ENCODE measurements at regions not wholly inside any gene's neighbourhood (a gene's known extent, or its start where the extent isn't known, plus 50 kb on each side); places are given as distances from the start of the nearest gene placed in this dataset.
A peak's percentile ranks its signal among the peaks of the same experiment; 100 is the strongest.

DNA sequence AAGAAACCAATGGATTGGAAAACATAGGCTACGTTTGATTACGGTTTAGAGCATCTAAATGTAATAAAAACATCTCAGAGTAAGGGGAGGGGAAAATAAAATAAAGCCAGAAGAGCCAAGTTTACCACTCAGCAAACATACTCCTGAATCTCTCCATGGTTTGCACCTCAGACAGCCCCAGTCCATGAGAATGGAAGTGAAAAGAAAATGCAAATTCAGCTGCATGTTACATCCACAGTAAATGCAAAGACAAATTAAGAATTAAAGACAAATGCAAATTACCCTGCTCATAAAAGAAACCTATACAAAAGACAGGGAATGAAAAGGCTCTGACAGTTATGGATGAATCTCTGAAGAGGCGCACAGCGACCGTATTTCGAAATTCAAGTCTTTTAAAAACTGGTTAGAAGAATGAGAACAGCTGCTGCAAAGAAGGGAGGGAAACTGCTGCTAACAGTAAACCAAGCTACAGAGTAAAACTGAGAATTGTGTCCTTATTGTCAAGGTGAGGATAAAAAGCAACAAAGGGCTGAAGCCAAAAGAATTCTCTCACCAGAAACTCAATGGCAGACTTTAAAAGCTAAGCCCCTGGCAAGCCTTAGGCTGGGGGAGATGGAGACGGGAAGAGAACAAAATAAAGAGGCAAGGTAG is 197.9 kb upstream of the ACVR2A start:
- no peak overlapping the region for H3K4me3 ChIP-seq (ENCODE audit: low read length)
- no peak for DNase-seq (ENCODE audit: low read depth)
- TF ChIP-seq, protein P1, sequence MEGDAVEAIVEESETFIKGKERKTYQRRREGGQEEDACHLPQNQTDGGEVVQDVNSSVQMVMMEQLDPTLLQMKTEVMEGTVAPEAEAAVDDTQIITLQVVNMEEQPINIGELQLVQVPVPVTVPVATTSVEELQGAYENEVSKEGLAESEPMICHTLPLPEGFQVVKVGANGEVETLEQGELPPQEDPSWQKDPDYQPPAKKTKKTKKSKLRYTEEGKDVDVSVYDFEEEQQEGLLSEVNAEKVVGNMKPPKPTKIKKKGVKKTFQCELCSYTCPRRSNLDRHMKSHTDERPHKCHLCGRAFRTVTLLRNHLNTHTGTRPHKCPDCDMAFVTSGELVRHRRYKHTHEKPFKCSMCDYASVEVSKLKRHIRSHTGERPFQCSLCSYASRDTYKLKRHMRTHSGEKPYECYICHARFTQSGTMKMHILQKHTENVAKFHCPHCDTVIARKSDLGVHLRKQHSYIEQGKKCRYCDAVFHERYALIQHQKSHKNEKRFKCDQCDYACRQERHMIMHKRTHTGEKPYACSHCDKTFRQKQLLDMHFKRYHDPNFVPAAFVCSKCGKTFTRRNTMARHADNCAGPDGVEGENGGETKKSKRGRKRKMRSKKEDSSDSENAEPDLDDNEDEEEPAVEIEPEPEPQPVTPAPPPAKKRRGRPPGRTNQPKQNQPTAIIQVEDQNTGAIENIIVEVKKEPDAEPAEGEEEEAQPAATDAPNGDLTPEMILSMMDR (conservative IDR thresholded peaks at IDR 0.05; ENCODE audit: low read length), result no peak

DNA sequence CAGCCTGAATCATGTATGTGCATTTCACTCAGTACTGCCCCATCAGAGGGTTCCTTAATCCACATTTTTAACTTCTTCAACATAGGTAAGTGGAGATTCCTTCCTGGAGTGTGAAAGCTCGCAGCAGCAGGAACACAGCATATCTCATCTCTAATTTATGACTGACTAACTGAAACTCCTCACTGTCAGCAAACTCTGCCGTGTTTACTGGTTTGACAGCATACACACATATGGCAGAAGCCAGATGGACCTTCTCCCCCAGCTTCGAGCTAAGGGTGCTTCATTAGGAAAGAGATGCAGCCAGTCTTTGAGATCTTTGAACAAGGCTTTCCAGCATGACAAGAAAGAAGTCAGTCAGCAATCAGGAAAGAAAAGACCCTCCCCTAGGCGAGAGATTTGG is 200.3 kb upstream of the ACVR2A start:
- no peak for DNase-seq (ENCODE audit: low read depth)
- H3K4me3 ChIP-seq (ENCODE audit: low read length), result no peak overlapping the region
- TF ChIP-seq, protein P1 (conservative IDR thresholded peaks at IDR 0.05; ENCODE audit: low read length), result no peak

DNA sequence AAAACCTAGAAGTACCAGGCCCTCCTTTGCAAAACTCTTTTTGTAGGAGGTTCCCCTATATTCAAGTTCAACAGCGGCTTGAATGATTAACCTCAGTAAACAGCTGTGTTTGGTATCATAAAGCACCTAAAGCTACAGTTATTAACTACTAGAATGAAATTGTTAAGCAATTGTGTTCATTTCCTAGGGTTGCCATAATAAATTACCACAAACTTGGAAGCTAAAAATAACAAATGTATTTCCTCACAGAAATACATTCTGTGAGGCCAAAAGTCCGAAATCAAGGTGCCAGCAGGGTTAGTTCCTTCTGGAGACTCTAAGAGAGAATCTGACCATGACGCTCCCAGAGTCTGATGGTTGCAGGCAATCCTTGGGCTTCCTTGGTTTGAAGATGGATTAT is 202.1 kb upstream of the ACVR2A start:
- TF ChIP-seq, protein P1 (conservative IDR thresholded peaks at IDR 0.05; ENCODE audit: low read length), result no peak
- DNase-seq (ENCODE audit: low read depth), result no peak
- no peak overlapping the region for H3K4me3 ChIP-seq (ENCODE audit: low read length)

DNA sequence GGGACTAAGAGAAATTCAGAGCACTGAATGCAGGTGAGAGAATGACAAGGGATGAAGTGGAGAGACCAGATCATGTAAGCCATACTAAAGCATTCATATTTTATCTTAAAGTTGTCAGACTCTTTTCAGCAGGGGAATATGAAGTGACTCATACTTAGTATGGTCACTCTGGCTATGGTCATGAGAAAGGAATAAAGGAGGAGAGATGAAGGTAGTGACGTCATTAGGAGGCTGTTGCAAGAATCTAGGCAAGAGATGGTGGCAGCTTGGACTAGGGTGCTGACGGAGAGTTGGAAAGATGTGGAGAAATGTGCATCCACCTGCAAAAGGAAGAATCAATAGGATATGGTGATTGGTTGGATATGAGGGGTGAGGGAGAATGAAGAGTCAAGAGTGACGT is 203.2 kb upstream of the ACVR2A start:
- peak; percentile 21 for DNase-seq (ENCODE audit: low read depth)
- TF ChIP-seq, protein P1 (conservative IDR thresholded peaks at IDR 0.05; ENCODE audit: low read length), result no peak
- no peak overlapping the region for H3K4me3 ChIP-seq (ENCODE audit: low read length)

DNA sequence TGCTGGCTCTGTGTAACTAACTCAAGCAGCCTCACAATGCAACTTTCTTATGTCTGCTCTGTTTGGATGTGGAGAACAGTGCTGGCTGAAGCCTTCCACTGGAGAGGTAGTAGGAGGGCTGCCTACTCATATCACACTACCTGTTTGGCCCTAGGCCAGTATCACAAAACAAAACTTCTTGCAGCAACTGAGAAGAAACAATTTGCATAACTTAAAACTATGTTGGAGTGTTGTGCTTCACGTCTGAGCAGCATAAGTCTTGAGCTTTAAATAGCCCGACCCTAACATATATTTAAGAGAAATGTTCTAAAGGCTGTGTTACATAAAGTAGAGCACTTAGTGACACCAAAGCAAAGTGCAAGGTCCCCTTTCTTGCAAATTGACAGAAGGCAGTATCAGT is 204.9 kb upstream of the ACVR2A start:
- no peak for DNase-seq (ENCODE audit: low read depth)
- no peak overlapping the region for H3K4me3 ChIP-seq (ENCODE audit: low read length)
- TF ChIP-seq, protein P1 (conservative IDR thresholded peaks at IDR 0.05; ENCODE audit: low read length), result no peak

DNA sequence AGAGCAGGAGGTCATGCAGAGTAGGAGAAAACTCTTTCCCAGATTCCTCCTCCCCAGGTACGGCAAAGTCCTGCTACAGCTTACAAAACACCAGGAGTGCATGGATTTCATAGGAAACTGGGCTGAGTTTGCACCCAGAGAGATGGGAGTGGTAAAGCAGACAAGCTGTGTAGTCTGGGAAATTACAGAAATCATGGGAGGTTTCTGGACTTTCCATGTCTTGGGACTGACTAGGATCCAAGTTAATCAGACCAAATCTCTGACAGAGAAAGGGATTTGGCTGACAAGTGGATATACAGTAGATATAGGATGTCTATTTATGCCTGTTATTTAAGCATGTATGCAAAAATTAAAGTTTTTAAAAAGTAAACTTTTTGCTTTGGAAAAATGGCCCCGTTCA is 205.4 kb upstream of the ACVR2A start:
- TF ChIP-seq, protein P1 (conservative IDR thresholded peaks at IDR 0.05; ENCODE audit: low read length), result no peak
- DNase-seq (ENCODE audit: low read depth), result no peak

DNA sequence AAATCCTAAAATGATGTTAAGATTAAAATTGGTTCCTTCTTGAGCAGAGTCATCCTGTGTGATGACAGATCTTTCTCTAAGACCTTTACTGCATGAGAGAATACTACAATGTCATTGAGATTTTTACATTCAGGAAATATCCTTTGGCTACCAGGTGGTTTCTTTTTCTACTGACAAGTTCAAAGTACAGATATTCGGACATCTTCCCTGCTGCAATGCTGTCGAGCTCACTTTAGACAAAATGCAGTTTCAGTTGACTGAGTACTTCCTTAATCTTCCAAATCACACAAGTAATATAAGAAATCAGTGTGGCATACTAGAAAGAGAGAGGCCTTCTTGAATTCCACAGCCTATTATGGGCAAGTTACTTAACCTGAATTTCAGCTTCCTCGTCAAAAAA is 207.9 kb upstream of the ACVR2A start:
- TF ChIP-seq, protein P1 (conservative IDR thresholded peaks at IDR 0.05; ENCODE audit: low read length), result no peak
- no peak overlapping the region for H3K4me3 ChIP-seq (ENCODE audit: low read length)
- no peak for DNase-seq (ENCODE audit: low read depth)

More for the DNA sequence above, 205.4 kb upstream of the ACVR2A start:
- H3K4me3 ChIP-seq (ENCODE audit: low read length), result no peak overlapping the region
